G401.6 (cell line): ENCODE measurements at regions not wholly inside any gene's neighbourhood (a gene's known extent, or its start where the extent isn't known, plus 50 kb on each side); places are given as distances from the start of the nearest gene placed in this dataset.
"Not testable (repeated sequence)": the region's sequence is repeated elsewhere in the genome, so short reads cannot be mapped to it uniquely, and the experiment has no call there.

Experiments
- FAIRE-seq: peaks from 2 replicates; lab custom pipeline; 2012; peaks lifted over from hg19 to GRCh38; lab: Jason Lieb, UNC

- FAIRE-seq: no peak
Observed at GRCh38 chr9:115668521-115668920, 485.1 kb upstream of the PAPPA start.

- no peak for FAIRE-seq
Observed at GRCh38 chr9:115671236-115671962, 482.2 kb upstream of the PAPPA start.

GRCh38 chr9:115671963-115672305, 481.7 kb upstream of the PAPPA start:
- no peak for FAIRE-seq

GRCh38 chr9:115672477-115673316, 480.9 kb upstream of the PAPPA start:
- no peak for FAIRE-seq

GRCh38 chr9:115673599-115673998, 480.0 kb upstream of the PAPPA start:
- no peak for FAIRE-seq

- FAIRE-seq: no peak
Observed at GRCh38 chr9:115674091-115674490, 479.5 kb upstream of the PAPPA start.

- FAIRE-seq: no peak
Observed at GRCh38 chr9:115675834-115676233, 477.8 kb upstream of the PAPPA start.

GRCh38 chr9:115680231-115680630, 473.4 kb upstream of the PAPPA start:
- FAIRE-seq: no peak

GRCh38 chr9:115681585-115681984, 472.0 kb upstream of the PAPPA start:
- no peak for FAIRE-seq

- no peak for FAIRE-seq
Observed at GRCh38 chr9:115686069-115686468, 467.5 kb upstream of the PAPPA start.

GRCh38 chr9:115687356-115687755, 466.2 kb upstream of the PAPPA start:
- no peak for FAIRE-seq

GRCh38 chr9:115689331-115689730, 464.3 kb upstream of the PAPPA start:
- FAIRE-seq: no peak

- no peak for FAIRE-seq
Observed at GRCh38 chr9:115690786-115691496, 462.6 kb upstream of the PAPPA start.

GRCh38 chr9:115691693-115692092, 461.9 kb upstream of the PAPPA start:
- FAIRE-seq: no peak

- FAIRE-seq: not testable (repeated sequence)
Observed at GRCh38 chr9:115692868-115693267, 460.7 kb upstream of the PAPPA start.

- no peak for FAIRE-seq
Observed at GRCh38 chr9:115694014-115694413, 459.6 kb upstream of the PAPPA start.

- FAIRE-seq: no peak
Observed at GRCh38 chr9:115694991-115695390, 458.6 kb upstream of the PAPPA start.

- no peak for FAIRE-seq
Observed at GRCh38 chr9:115712981-115713380, 440.6 kb upstream of the PAPPA start.

- no peak for FAIRE-seq
Observed at GRCh38 chr9:115715666-115716065, 437.9 kb upstream of the PAPPA start.

- FAIRE-seq: no peak
Observed at GRCh38 chr9:115717298-115717697, 436.3 kb upstream of the PAPPA start.

GRCh38 chr9:115717711-115718173, 435.8 kb upstream of the PAPPA start:
- FAIRE-seq: no peak

GRCh38 chr9:115730396-115730795, 423.2 kb upstream of the PAPPA start:
- no peak for FAIRE-seq

GRCh38 chr9:115730845-115731244, 422.7 kb upstream of the PAPPA start:
- FAIRE-seq: no peak
